PC-9 (cell line): ENCODE measurements at regions not wholly inside any gene's neighbourhood (a gene's known extent, or its start where the extent isn't known, plus 50 kb on each side); places are given as distances from the start of the nearest gene placed in this dataset.

Source experiments
- BruUV-seq: library from RNA; stranded (reverse); fragments of 400-500 nt; replicated peaks from 2 replicates; lab custom pipeline; 2021; lab: Mats Ljungman, UMichigan
- CTCF ChIA-PET: fragments of 300-600 bp; sonication (Branson Sonifier 250); formaldehyde crosslinking; loops from one replicate; lab custom pipeline; 2022; ENCODE audit warnings: antibody characterized with exemption; lab: Charles Lee
- POLR2A ChIA-PET: fragments of 300-600 bp; sonication (Branson Sonifier 250); formaldehyde crosslinking; loops from one replicate; lab custom pipeline; 2022; ENCODE audit warnings: antibody characterized with exemption; ENCODE audit not compliant: unreplicated experiment; lab: Charles Lee
- DNase-seq, 2 experiments: peaks; one replicate each; pipeline versions ENCODE4 v3.0.0 to v3.0.0-alpha.2; 2015 to 2022; ENCODE audit warnings: mixed read lengths in 1 of 2
- H2AFZ ChIP-seq: fragments of 200-600 bp; sonication (generic); 2 replicates; pipeline ENCODE4 v1.8.1; 2017; ENCODE audit warnings: antibody characterized with exemption
- H3F3A ChIP-seq: fragments of 200-600 bp; sonication (generic); 2 replicates; pipeline ENCODE4 v1.8.1; 2017; ENCODE audit warnings: antibody characterized with exemption, mild to moderate bottlenecking, low read depth; ENCODE audit not compliant: insufficient read depth
- H3K27ac ChIP-seq: fragments of 200-600 bp; sonication (generic); 2 replicates; pipeline ENCODE4 v1.6.1; 2016; ENCODE audit warnings: mixed run types
- H3K27me3 ChIP-seq: fragments of 200-600 bp; sonication (generic); 2 replicates; pipeline ENCODE4 v1.6.1; 2016; ENCODE audit warnings: low read depth, mixed run types; ENCODE audit not compliant: insufficient read depth
- H3K36me3 ChIP-seq: fragments of 200-600 bp; sonication (generic); 2 replicates; pipeline ENCODE4 v1.6.1; 2016; ENCODE audit warnings: low read depth, mixed run types
- H3K4me1 ChIP-seq: fragments of 200-600 bp; sonication (generic); replicated peaks from 2 replicates; pipeline ENCODE4 v1.6.1; 2016; ENCODE audit warnings: mixed run types; ENCODE audit not compliant: insufficient read depth
- H3K4me2 ChIP-seq: fragments of 200-600 bp; sonication (generic); 2 replicates; pipeline ENCODE4 v1.6.1; 2017; ENCODE audit warnings: mixed run types
- H3K4me3 ChIP-seq: fragments of 200-600 bp; sonication (generic); 2 replicates; pipeline ENCODE4 v1.6.1; 2016; ENCODE audit warnings: mixed run types
- H3K79me2 ChIP-seq: fragments of 200-600 bp; sonication (generic); 2 replicates; pipeline ENCODE4 v1.6.1; 2017; ENCODE audit warnings: low read depth, mixed run types
- H3K9me2 ChIP-seq: fragments of 200-600 bp; sonication (generic); 2 replicates; pipeline ENCODE4 v1.8.1; 2017; ENCODE audit warnings: mild to moderate bottlenecking; ENCODE audit not compliant: insufficient read depth
- H3K9me3 ChIP-seq: fragments of 200-600 bp; sonication (generic); 2 replicates; pipeline ENCODE4 v1.8.1; 2016; ENCODE audit warnings: low read depth; ENCODE audit not compliant: insufficient read depth
- H4K20me1 ChIP-seq: fragments of 200-600 bp; sonication (generic); 2 replicates; pipeline ENCODE4 v1.8.1; 2017; ENCODE audit not compliant: insufficient read depth
- CTCF ChIP-seq: fragments of 200-600 bp; sonication (generic); conservative IDR thresholded peaks from 2 replicates; pipeline ENCODE4 v1.6.1; 2017; ENCODE audit warnings: mixed run types, antibody characterized with exemption, mild to moderate bottlenecking, moderate library complexity
- EZH2 ChIP-seq: fragments of 200-600 bp; sonication (generic); IDR thresholded peaks from 2 replicates; pipeline ENCODE4 v1.8.0; 2017; ENCODE audit warnings: antibody characterized with exemption, low read depth
- intact Hi-C: fragments of 100-400 bp; cut with micrococcal nuclease; formaldehyde crosslinking; loops from one replicate; pipeline ENCODE4 v1.10.0; 2022; ENCODE audit not compliant: unreplicated experiment

- Histone ChIP-seq H3K27me3 (peaks cover 9% of the 10 kb centered on the region; the same call in 1 of the 2 replicates), H3K4me2 (no peak overlapping the region), H4K20me1 (no peaks in the 10 kb centered on the region), H3K9me2 (0 out of 2 replicates have a peak, but pooled peaks cover 1% of the 10 kb centered on the region), H3K79me2 (no peaks in the 10 kb centered on the region), H3K4me3 (no peak overlapping the region), H3K9me3 (0 out of 2 replicates have a peak, but pooled peaks cover 3% of the 10 kb centered on the region), H3K4me1 (no peaks in the 10 kb centered on the region), H3F3A (no peaks in the 10 kb centered on the region), H3K36me3 (no peaks in the 10 kb centered on the region), H3K27ac (no peak overlapping the region), H2AFZ (no peak overlapping the region)
- intact Hi-C loops = no loop called here
- POLR2A ChIA-PET = no interaction called here
- no peak for DNase-seq
- BruUV-seq = no TSS peak
- TF ChIP-seq EZH2 = no peak
- CTCF ChIA-PET = no interaction called here
Measured at GRCh38 chr2:49656853-49657252, 502.5 kb upstream of the FSHR start.

DNA sequence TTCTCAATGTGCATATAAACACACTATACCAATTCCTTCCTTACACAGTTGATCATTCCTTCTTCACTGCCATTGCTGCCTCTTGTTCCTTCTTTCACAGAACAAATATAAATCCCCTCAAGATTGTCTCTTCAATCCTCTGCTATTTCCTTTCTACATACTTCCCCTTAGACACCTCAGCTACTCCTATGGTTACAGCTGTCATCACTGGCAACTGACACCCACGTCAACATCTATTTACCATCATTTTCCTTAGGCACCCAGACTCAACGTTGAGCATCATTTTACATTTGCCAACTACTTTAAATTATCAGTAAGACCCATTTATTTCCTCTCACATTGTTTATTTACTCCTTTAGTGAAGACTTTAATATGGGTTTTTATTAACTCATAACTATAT lies 488.8 kb upstream of the FSHR start:
- ChIA-PET POLR2A (no interaction called here), CTCF (no interaction called here)
- TF ChIP-seq EZH2 (no peak), CTCF (no peak)
- H2AFZ ChIP-seq = no peak overlapping the region
- no peaks in the 10 kb centered on the region for H3K9me2 ChIP-seq
- no peak overlapping the region for H3K27ac ChIP-seq
- no peaks in the 10 kb centered on the region for H3K27me3 ChIP-seq
- no peaks in the 10 kb centered on the region for H3K36me3 ChIP-seq
- H4K20me1 ChIP-seq = no peaks in the 10 kb centered on the region
- H3K4me2 ChIP-seq = no peak overlapping the region
- no peak overlapping the region for H3K4me3 ChIP-seq
- no peaks in the 10 kb centered on the region for H3K4me1 ChIP-seq
- H3K79me2 ChIP-seq = no peaks in the 10 kb centered on the region
- no peaks in the 10 kb centered on the region for H3F3A ChIP-seq
- intact Hi-C loops = no loop called here
- no peak for DNase-seq
- H3K9me3 ChIP-seq = no peaks in the 10 kb centered on the region
- BruUV-seq = no TSS peak

DNA sequence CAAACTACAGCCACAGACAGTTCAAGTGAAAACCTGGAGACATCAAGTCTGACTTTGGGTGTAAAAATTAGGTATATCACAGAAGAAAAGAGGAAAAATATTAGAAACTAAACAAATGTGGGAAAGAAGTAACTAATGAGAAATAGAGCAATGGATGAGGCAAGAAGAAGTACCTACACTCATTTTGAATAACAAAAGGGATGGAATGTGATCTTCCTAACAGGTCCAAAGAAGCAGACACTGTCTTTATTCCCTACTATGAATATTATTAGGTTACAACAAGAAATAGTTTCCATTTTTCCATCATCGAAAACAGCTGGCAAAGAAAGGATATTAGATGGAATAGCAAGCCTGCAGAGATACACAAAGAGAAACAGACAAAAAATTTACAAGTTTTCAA lies 486.3 kb upstream of the FSHR start:
- intact Hi-C loops = no loop called here
- no peaks in the 10 kb centered on the region for H3K79me2 ChIP-seq
- H3K27me3 ChIP-seq = no peaks in the 10 kb centered on the region
- H3K9me3 ChIP-seq = no peaks in the 10 kb centered on the region
- H3F3A ChIP-seq = no peaks in the 10 kb centered on the region
- ChIA-PET POLR2A (no interaction called here), CTCF (no interaction called here)
- DNase-seq = no peak
- H3K4me2 ChIP-seq = no peak overlapping the region
- no TSS peak for BruUV-seq
- H3K4me1 ChIP-seq = no peaks in the 10 kb centered on the region
- H2AFZ ChIP-seq = no peak overlapping the region
- H4K20me1 ChIP-seq = no peaks in the 10 kb centered on the region
- H3K9me2 ChIP-seq = no peaks in the 10 kb centered on the region
- no peak overlapping the region for H3K27ac ChIP-seq
- TF ChIP-seq CTCF (no peak), EZH2 (no peak)
- H3K36me3 ChIP-seq = no peaks in the 10 kb centered on the region
- H3K4me3 ChIP-seq = no peak overlapping the region

GRCh38 chr2:49621016-49621415 lies 466.7 kb upstream of the FSHR start:
- H3K4me2 ChIP-seq = no peak overlapping the region
- H3K79me2 ChIP-seq = no peaks in the 10 kb centered on the region
- no TSS peak for BruUV-seq
- H3F3A ChIP-seq = no peaks in the 10 kb centered on the region
- POLR2A ChIA-PET = interaction anchor here (0.8 kb wide), 1 partner anchor 54 kb away, joined by 7 read pairs; no protein-coding TSS in a partner anchor
- H3K9me2 ChIP-seq = no peaks in the 10 kb centered on the region
- no peak for TF ChIP-seq EZH2
- no peak for TF ChIP-seq CTCF
- intact Hi-C loops = no loop called here
- H3K9me3 ChIP-seq = no peaks in the 10 kb centered on the region
- CTCF ChIA-PET = no interaction called here
- H2AFZ ChIP-seq = no peak overlapping the region
- no peak overlapping the region for H3K27ac ChIP-seq
- no peak overlapping the region for H3K4me3 ChIP-seq
- no peaks in the 10 kb centered on the region for H4K20me1 ChIP-seq
- no peaks in the 10 kb centered on the region for H3K27me3 ChIP-seq
- no peaks in the 10 kb centered on the region for H3K4me1 ChIP-seq
- H3K36me3 ChIP-seq = no peaks in the 10 kb centered on the region
- DNase-seq = no peak
